NCI-H146 treated with DMSO at 0.1 percent for 48 hours (cell line): ENCODE measurements at regions not wholly inside any gene's neighbourhood (a gene's known extent, or its start where the extent isn't known, plus 50 kb on each side); places are given as distances from the start of the nearest gene placed in this dataset.
"Not testable (repeated sequence)": the region's sequence is repeated elsewhere in the genome, so short reads cannot be mapped to it uniquely, and the experiment has no call there.

Experiments
- DNase-seq: peaks from one replicate; lab custom pipeline; 2025; ENCODE audit not compliant: unreplicated experiment; lab: John Stamatoyannopoulos, UW

DNA sequence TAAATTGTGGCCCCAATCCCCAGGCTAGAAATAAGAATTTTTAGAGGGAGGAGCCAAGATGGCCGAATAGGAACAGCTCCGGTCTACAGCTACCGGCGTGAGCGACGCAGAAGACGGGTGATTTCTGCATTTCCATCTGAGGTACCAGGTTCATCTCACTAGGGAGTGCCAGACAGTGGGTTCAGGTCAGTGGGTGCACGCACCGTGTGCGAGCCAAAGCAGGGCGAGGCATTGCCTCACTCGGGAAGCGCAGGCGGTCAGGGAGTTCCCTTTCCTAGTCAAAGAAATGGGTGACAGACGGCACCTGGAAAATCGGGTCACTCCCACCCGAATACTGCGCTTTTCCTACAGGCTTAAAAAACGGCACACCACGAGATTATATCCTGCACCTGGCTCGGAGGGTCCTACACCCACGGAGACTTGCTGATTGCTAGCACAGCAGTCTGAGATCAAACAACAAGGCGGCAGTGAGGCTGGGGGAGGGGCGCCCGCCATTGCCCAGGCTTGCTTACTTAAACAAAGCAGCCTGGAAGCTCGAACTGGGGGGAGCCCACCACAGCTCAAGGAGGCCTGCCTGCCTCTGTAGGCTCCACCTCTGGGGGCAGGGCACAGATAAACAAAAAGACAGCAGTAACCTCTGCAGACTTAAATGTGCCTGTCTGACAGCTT, 257.7 kb upstream of the MEIS1 start:
- DNase-seq, result not testable (repeated sequence)

DNA sequence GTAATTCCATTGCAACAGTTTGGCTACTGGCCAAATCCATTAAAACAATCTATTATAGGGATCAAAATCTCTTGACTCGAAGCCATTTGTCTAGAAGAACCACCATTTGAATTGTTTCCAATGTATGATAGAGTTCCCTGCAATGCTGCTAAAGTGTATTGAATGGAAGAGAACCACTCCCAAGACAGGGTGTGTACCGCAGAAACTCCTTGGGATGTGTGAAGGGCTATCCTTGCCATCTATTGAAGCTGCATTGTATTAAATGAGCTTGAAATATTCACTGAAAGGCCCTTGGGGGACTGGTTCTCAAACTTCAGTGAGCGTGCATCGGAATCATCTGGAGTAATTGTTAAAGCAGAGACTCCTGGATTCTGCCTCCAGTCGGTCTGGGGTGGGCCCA, 260.4 kb upstream of the MEIS1 start:
- DNase-seq, result no peak

DNA sequence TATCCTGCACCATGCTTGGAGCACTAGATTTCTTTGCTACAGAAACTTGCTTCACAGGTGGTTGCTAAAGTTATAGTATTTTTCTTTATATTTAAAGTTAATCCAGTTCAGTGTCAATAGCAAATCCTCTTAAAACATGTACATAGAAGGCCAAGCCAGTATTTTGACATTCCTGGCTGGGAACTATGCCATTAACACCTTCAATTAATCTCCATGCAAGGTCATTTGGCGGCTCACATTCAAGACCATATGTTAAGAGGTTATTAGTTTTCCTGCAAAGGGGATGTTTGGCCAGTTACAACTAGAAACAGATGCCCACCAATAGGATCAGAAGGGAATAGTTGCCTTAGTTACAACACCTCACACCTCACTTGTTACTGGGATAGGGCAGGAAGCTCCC, 261.3 kb upstream of the MEIS1 start:
- no peak for DNase-seq

DNA sequence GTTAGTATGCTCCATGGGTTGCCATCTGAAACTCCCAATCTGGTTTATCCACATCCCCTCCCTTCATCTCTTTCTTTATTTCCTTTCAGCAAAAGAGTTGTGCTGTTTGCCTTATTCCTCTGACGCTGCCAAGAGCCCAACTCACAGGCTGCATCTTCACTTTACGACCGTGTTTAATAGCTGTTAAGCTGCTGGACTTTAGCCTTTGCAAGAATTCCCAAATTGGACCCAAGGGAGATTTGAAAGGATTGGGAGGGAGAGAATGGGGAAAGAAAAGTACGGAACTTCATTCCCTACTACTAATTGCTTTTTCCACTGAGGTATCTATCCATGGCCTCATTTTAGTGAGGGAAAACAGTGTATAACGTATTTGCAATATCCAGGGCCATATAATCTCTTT, 263.4 kb upstream of the MEIS1 start:
- DNase-seq, result no peak

DNA sequence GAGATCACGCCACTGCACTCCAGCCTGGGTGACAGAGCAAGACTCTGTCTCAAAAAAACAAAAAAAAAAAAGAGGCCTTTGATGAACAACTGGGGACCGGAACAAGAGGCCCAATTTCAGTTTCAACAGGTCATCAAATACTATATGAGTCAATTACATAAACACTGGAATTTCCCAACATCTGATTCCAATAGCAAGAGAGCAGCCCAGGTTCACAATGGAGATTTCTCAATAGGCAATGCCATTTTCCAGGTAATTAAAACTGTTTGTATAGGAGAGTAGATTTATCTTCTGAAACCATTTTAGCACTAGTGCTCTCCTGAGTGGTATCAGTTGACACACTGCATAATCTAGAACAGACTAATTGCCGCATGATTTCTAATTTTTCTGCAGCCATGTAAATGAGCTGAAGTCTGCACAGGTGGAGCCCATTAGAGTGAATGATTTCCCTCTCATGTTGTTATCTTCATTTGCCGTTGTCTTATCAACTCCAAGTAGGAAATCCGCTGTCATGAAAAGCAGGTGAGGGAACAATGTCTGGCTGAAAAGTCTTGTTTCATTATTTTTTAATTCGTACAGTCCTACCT, 264.1 kb upstream of the MEIS1 start:
- DNase-seq, result peak; percentile 80

DNA sequence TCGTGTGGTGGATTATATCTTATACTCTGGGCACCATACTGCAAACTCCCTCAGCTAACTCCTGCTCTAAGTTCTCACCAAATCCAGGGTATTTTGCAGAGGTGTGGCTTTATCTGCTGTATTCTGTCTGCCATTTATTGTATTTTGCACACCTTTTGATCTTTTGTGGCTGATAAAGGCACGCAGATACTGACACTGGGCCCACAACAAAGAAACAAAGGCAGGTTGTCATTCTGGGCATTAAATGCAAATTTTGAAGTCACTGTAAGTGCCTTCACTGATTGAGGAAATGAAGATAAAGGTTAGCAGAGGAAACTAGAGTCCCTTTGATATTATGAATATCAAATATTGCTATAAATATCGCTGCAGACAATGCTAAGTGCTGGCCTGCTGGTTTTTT, 265.8 kb upstream of the MEIS1 start:
- DNase-seq, result no peak

DNA sequence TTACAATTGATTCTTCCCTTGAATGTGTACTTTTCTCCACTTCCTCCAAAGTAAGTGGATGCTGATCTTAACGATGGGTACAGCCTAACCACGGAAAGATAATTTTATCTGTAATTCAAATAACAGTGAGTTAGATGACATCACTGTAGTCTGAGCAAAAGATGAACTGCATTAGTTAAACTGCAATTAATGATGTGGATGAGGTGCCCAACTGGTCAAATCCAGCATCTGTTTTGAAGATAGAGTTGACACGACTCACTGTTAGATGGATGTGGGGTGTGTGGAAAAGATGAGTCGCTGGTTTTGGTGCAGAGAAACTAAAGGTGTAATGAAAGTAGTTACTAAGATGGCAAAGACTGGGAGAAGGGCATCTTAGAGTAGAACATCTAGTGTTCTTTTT, 270.5 kb upstream of the MEIS1 start:
- DNase-seq, result no peak

DNA sequence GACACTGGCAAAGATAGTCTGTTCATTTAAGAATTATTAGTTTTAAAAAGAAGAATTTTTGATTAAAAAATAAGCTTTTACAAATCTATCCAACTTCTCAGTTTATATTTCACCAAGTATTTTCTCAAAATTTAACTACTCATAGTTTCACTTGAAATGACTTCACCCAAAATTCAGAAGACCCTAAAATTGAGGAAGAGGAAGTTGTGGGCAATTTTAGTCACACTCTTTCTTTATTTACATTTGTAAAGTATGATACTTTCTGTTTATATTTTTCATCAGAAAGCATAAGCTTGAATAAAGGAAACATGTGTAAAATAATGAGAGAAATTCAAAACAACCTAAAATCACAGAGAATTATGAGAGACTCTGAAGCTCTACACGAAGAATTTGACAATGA, 278.8 kb upstream of the MEIS1 start:
- no peak for DNase-seq

DNA sequence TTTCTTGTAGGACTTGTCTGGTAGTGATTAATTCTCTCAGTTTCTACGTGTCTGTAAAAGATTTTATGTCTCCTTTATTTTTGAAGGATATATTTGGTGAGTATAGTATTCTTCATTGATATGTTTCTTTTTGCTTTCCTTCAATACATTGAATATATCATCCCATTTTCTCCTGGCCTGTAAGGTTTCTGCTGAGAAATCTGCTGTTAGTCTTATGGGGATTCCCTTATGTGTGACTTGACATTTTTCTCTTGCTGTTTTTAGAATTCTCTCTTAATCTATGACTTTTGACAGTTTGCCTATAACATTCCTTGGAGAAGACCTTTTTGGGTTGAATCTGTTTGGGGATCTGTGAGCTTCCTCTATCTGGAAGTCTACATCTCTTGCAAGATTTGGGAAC, 281.0 kb upstream of the MEIS1 start:
- no peak for DNase-seq

DNA sequence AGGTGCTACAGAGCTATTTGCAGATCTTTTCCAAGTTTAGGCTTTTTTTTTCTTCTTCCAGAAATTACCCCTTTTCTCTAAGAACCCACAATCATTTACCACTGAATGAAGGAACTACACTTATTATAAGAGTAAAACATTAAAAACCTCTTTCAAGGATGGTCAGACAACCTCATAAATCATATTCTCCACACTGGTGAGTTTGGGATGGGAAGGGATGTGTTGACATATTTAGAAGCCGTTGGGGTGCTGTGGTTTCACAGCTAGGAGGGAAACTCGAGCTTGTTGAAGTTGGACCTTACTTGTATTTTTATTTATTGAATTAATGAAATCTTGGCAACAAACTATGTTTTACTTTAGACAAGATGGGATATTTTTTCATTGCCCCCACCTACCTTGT, 289.4 kb upstream of the MEIS1 start:
- no peak for DNase-seq

DNA sequence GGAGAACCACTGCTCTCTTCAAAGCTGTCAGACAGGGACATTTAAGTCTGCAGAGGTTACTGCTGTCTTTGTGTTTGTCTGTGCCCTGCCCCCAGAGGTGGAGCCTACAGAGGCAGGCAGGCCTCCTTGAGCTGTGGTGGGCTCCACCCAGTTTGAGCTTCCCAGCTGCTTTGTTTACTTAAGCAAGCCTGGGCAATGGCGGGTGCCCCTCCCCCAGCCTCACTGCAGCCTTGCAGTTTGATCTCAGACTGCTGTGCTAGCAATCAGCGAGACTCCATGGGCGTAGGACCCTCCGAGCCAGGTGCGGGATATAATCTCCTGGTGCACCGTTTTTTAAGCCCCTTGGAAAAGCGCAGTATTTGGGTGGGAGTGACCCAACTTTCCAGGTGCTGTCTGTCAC, 290.6 kb upstream of the MEIS1 start:
- not testable (repeated sequence) for DNase-seq

DNA sequence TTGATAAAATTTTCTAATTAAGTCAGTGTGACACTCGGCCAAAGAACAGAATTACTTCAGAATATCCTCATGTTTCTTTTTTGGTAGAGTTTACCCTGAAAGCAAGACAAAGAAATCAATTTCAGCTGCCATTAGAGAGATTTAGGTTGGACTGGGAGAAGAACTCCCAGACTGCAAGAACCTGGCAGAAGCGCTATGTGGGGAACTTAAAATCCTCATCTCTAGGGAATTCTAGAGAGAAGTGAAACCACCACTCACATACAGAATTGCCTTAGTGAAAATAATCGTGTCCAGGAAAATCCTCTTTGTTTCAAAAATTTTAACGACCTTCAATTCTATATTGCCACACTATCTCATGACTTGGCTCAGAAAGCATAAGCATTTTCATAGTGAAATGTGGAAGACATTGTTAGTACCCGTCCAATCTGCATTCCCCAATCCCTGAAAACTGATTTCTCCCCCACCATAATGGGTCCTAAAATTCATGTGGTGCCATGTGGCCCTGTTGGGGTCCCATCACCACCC, 297.3 kb upstream of the MEIS1 start:
- DNase-seq, result no peak

DNA sequence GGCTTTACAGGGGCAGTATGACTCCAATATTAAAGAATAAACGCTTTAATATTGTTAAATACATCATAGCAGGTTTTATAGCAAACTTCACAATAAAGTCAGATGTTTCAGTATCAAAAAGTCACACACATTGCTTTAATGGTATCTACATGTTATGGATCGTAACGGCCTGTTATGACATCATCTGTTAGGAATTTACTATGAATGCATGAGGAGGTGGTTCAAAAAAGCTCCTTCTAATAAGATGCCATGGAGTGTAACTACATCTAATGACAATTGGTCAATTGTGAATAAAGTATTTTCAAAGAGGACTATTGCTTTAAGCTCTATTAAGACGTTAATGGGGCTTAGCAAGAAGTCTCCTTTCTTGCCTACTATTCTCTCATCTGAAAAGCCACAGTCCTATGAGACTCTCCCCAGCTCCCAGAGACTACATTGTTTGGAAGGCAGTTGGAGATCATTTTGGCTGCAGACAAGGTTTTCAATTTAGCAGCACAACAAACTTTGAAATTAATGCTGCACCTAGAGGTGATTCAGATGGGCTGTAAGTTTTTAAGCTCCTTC, 300.7 kb upstream of the MEIS1 start:
- DNase-seq, result no peak

DNA sequence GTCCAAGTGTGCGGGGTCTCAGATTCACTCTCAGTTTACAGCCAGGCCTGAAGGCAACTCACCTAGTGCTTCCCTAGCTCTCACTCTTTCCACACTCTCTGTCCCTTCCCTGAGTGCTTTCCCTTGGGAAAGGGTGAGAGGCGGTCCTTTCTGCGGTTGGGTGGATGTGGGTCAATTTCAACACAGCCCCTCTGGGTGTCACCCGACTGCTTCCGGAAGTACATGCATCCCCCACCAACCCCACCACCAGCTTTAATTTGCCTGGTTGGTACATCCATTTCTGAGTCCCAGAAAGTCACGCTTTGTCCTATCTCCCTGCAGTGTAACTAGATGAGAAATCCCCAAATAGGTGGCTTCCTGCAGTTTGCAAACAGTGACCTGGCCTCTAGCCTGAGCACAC, 307.3 kb upstream of the MEIS1 start:
- peak; percentile 82 for DNase-seq

DNA sequence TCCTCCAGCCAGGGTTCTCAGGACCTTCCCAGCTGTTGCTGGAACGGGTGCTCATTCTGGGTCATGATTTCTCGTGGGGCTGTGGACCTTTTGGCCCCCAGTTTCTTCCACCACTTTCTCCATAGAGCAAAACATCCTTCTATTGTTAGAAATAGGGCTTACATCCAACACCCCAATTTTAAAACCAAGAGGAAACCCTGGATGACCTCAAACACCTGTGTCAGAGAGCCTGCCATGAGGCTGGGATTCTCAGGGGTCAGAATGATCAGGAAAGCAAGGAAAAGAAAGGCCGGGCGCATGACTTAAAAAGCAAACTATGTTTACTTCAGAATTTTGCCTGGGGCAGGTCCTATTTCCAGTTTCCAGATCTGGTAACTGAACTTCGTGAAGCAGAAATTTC, 307.9 kb upstream of the MEIS1 start:
- no peak for DNase-seq

DNA sequence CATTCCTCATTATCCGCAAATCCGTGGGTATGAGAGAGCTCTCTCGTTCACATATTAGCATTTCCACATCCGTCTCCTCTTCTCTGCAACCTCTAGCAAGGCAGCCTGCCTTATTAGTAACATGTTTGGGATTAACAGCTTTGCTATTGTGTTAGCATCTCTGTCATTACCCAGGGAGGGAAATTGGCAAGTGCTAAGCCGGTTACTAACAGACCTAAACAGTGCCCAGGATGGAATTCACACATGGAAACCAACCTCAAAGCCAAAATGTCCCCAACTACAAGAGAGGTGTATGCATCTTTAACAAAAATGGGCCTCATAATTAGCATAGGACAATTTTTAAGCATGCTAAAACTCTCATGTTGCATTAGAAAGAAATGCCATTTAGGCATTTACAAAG, 309.0 kb upstream of the MEIS1 start:
- no peak for DNase-seq

DNA sequence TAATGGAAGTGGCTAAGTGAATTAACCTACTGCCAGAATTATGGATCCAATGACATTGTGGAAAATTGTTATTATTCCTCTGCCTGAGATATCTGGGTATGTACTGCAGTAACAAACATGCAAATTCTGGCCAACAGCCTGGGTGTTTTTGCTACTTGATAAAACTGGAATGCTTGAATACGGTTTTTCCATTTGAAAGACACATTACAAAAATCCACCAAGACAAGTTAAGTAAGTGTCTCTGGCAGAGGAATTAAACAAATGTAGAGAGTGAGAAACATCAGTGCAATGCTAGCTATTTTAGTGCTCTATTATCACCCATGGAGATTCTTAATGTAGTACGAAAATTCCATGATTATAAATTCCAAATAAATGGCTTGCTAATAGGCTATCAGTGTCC, 312.4 kb upstream of the MEIS1 start:
- no peak for DNase-seq

DNA sequence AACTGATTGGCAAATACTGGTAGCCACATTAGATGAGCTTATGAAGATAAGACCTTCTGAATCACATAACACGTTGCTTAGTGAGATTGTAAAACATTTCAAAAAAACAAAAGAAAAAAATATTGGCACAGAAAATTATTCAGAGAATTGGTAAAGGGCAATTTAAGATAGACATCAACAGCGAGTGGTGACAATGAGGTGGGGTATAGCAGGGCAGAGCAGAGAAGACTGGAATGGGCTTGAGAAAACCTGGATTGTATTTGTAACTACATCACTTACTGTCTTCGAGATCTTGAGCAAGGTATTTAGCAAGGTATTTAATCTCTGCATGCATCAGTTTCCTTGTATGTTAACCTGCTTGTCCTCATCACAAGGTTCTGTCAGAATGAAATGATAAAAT, 313.0 kb upstream of the MEIS1 start:
- DNase-seq, result no peak

DNA sequence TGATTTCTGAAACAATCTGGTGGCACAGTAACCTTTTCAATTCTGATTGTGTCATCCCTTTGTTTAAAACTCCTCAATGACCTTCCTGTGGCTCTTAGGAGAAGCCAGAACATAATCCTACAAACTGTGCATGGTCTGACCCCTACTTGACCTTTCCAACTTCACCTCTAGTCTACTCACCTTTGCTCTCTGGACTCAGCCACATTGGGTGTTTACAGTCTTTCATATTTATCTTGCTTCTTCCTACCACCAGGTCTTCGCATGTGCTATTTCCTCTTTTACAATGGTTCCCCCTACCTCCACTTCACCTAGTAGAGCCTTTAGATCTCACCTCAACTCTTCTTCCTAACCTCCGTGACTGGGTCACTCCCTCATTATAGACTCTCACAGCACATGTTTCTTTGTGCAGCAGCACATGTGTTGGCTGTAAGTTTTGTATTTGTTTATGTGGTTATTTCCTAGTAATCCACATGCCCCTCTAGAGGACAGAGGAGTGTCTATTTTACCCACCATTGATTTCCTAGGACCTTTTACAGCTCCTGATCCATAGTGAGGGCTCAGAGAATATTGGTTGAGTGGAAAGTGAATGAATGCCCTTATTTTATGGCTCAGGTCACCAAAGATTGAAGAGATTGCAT, 320.8 kb upstream of the MEIS1 start:
- no peak for DNase-seq

DNA sequence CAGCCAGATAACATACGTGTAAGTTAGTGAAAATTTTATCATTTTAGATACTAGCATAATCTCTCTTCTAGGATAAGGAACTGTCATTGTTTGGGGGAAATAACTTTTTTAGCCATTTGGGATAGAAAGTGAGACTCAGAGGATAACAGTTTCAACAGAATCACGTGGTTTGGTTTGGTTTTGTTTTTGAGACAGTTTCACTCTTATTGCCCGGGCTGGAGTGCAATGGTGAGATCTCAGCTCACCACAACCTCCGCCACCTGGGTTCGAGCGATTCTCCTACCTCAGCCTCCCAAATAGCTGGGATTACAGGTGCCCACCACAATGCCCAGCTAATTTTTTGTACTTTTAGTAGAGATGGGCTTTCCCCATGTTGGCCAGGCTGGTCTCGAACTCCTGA, 323.2 kb upstream of the MEIS1 start:
- DNase-seq, result no peak

DNA sequence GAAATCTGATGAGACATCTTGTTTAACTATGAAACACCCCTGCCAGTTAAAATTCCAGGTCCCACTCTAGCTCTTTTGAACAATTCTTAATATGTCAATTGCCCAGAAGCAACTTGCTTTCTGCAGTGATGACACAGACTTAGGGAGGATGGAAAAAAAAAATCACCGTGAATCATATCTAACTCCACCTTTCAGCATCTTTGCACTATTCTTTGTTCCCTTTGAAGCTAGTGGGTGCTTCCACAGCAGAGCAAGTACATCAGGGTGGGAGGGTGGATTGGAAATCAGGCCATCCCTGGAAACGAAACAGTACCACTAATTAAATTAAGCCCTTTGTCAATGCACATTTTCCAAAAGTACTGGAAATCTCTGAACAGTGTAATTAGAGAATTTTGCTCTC, 324.3 kb upstream of the MEIS1 start:
- no peak for DNase-seq

DNA sequence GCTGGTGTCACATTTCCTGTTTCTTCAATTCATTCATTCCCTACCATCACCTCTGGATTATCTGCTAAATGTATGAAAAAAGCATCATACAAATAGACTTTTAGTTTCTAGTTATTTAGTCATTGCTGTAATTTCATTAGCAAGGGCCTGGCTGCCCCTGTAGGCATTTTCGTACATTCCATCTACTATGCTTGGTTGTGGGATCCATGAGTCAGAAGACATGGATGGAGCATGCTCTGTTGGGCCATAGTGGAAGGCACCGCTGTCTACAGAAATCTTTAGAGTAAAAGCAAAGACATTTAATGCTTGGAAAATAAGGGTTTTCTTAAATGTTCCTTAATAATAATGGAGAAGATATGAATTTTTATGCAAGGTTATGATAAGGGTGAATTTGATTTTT, 324.8 kb upstream of the MEIS1 start:
- no peak for DNase-seq
